GM12801 (cell line): ENCODE measurements at regions not wholly inside any gene's neighbourhood (a gene's known extent, or its start where the extent isn't known, plus 50 kb on each side); places are given as distances from the start of the nearest gene placed in this dataset.

Experiments
- TF ChIP-seq, protein P1 (sequence below): IDR thresholded peaks from one replicate; pipeline ENCODE4 v1.5.1; 2011; ENCODE audit warnings: control low read depth; ENCODE audit not compliant: insufficient read length; ENCODE audit errors: extremely low read depth

DNA sequence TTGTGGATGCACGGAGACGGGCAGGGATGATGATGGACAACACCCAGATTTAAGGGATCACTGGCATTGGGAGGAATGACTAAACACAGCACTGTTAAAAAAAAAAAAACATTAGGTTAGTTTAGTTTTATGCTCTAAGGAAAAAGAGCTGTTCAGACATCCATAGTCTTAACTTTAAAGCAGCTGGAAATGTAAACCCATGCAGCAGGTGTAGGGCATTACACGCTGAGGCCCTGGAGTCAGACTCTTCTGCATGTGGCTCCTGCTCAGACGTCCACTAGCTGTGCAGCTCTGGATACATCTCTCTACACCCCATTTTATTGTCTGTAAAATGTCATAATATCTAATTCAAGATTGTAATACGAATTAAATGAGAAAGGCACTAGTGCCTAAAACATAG is 191.8 kb upstream of the RASGRP1 start:
- TF ChIP-seq, protein P1, sequence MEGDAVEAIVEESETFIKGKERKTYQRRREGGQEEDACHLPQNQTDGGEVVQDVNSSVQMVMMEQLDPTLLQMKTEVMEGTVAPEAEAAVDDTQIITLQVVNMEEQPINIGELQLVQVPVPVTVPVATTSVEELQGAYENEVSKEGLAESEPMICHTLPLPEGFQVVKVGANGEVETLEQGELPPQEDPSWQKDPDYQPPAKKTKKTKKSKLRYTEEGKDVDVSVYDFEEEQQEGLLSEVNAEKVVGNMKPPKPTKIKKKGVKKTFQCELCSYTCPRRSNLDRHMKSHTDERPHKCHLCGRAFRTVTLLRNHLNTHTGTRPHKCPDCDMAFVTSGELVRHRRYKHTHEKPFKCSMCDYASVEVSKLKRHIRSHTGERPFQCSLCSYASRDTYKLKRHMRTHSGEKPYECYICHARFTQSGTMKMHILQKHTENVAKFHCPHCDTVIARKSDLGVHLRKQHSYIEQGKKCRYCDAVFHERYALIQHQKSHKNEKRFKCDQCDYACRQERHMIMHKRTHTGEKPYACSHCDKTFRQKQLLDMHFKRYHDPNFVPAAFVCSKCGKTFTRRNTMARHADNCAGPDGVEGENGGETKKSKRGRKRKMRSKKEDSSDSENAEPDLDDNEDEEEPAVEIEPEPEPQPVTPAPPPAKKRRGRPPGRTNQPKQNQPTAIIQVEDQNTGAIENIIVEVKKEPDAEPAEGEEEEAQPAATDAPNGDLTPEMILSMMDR: no peak

DNA sequence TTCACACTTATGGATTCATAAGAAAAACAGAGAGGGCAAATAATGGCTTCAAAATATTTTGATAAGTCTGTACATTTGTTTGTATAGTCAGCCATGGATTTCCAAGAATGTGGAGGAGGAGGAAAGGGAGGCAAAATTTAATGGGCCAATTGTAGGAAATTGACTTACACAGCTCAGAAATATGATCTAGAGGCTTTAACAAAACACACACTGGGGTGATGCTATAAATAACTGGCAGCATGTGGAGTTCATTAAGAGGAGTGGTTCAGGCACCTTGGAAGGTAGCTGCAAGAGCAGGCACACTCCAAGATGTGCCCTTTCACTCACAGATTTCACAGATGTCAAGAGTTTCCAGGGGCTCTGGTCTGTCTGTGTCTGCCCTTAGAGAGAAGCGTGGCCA is 193.4 kb upstream of the RASGRP1 start:
- TF ChIP-seq, protein P1: no peak

DNA sequence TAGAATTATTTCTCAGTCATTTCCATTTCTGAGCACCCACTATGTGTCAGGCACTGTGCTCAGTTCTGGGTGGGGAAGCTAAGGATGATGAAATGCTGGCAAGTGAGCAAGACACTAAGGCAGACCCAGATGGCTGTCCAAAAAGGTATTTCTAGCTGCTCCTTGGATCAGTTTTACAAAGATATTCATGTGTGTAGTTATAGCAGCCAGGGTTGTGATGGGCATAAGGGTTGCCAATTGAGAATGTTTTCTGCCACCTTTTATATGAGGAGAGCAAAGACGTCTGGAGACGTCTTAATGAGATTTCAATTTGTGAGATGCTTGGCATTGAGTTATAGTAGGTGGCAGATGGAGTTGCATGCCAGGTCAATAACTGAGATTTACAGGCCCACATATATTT is 197.1 kb upstream of the RASGRP1 start:
- TF ChIP-seq, protein P1: no peak

DNA sequence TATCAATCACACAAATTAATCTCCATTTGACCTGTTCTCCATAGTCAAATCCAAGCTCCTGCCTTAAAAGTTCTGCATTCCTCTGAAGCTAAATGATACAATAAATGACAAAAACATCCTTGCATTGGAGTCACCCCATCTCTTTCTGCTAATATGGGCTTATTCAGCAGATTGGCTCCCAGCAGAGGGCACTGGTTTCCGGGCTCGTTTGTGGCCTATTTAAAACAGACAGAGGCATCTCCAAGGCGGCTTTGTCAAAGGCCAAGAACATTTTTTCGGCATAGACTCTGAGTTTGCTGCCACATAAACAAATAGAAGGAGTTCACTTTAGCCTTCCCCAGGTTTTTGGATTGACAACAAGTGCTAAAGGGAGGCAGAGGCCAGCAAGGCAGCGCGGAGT is 204.4 kb upstream of the RASGRP1 start:
- TF ChIP-seq, protein P1: no peak

DNA sequence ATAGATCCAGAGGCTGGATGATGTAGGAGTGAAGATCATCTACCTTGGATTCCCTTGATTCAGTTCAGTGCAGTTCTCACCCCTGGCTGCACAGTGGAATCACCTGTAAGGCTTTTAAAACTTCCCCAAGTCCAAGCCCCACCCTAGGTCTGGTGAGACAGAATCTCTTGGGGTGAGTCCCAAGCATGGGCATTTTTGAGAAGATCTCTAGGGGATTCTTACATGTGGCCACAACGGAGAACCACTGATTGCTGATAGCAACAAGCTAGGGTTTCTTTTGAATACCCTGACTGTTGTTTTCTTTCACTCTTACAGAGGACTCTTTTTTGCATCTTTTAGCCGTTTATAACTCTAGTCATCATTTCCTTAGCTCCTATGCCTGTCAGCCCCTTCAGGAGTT is 204.9 kb upstream of the RASGRP1 start:
- TF ChIP-seq, protein P1: no peak

DNA sequence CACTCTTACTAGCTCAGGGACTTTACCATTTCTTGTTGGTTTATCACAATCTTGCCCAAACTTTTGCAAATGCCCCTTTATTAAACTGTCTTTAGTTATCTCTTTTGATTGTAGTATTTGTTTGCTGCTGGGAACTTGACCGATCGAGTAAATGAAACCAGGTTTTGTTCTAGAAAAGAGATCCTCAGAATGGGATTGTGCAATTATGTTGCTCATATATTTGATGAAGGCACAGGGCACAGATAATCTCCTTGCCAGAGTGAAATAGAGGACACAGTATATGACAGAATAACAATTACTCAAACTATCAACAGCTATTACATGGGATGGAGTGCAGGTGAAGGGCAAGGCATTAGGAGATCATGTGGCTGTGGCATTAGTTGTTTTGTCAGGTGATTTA is 216.6 kb upstream of the RASGRP1 start:
- TF ChIP-seq, protein P1: no peak

DNA sequence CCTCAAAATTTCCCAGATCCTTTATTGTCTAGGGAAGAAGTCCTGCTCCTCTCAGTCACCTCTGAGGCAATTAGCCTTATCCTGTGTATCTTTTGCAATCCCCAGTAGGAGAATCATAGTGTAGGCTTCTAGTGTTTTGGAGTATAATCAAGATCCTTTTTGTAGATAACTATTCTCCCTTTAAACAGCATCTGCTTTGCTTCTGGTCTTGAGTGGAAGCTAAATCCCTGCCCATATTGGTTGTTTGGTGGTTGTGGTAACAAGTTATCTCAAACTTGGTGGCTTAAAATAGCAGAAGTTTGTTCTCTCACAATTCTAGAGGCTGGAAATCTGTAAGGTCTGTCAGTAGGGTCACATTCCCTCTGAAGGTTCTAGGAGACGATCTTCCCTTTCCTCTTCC is 217.5 kb upstream of the RASGRP1 start:
- TF ChIP-seq, protein P1: no peak

DNA sequence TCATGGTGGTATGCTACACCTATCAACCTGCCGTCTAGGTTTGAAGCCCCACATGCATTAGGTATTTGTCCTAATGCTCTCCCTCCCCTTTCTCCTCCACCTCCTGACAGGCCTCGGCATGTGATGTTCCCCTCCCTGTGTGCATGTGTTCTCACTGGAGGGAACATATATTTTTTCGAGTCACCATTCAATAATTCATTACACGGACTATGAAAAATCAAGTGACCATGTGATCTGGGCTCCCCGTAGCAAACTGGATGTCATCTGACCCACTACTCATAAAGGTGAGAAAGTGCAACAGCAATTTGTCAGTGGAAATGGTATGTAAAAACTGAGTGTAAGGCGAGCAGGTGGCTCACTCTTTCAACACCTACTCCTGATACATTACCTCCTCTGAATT is 224.3 kb upstream of the RASGRP1 start:
- TF ChIP-seq, protein P1: no peak
